A172 (cell line): ENCODE measurements at regions not wholly inside any gene's neighbourhood (a gene's known extent, or its start where the extent isn't known, plus 50 kb on each side); places are given as distances from the start of the nearest gene placed in this dataset.
A peak's percentile ranks its signal among the peaks of the same experiment; 100 is the strongest.

Experiments used
- DNase-seq: peaks from one replicate; pipeline ENCODE4 v3.0.0-alpha.2; 2015; ENCODE audit warnings: low spot score

DNA sequence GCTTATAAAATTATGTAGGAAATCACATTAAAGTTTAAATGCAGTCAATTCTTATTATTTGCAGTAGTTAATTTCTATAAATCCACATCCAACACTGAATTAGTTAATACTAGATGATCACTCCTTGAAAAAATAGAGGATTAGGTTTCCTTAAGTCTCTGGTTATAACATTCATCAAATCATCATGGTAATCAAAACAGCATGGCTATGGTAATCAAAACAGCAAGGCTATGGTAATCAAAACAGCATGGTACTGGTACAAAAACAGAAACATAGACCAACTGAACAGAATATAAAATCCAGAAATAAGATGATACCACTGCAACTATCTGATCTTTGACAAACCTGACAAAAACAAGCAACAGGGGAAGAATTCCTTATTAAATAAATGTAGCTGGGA is 814.6 kb upstream of the CCDC179 start:
- DNase-seq: no peak

DNA sequence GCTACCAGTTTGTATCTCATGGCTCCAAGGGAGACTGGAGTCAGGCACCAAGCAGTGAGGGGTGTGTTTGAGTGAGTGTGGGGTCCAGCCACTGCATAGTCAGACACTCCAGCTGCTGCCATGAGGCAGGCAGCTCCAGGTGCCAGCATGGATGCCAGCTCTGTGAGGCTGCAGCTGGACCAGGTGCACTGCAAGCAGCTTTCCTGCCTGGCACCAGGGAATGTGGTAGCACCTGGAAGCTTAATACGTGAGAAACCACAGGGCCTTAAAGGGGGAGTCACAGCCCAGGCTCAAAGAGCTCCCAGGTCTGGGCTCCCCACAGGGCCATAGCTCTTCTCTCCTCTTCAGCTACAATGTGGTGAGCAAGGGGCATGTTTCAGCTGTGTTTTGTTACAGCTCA is 817.8 kb upstream of the LUZP2 start:
- DNase-seq: no peak

DNA sequence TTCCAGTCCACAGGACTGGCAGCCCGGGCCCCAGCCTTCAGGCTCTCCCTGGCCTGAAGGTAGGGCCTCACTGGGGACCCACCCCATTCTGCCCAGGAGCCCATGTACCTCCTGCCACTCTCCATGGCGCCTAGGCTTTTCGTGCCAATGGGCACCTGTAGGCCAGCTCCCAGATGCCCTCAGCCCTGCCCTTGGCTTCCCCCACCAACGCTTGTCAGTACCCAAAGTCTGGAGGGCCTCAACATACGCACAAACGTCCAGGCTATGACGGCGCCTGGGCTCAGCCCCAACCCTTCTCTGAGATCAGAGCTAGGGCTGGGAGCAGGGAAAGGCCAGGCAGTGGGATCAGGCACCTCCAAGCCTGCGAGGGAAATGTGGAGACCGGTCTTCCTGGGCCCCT is 816.9 kb upstream of the LUZP2 start:
- DNase-seq: no peak

DNA sequence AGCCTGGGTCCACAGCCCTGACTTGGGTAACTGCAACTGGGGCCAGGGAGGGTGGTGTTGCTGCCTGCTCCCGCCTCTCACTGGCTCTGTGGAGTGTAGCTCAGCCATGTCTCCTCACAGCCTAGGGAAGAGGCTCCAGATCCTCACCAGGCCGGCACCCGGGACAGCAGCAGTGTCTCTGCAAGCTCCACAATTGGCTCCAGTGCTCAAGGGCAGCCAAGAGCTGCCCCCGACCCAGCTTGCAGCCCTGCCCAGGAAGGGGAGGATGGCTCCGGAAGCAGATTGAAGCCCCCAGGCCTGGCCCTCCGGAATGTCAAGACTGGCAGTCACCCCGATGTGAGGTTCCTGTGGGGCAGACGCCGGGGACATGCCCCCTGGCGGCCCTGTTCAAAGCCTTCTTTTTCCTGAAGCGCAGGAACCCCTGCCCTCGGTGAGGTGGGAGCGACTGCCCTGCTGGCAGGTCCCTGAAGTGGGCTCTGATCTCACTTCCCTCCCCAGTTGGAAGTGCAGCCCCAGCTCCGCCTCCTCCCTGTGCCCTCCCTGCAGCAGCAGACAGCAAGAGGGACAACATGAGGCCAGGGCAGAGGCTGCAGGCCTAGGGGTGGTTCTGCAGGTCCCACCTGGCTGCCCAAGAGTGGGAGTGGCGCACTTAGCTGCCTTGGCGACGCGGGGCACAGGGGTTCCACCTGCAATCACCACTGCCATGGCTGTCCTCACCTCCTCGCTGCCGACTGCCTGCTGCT is 816.2 kb upstream of the LUZP2 start:
- DNase-seq: no peak

DNA sequence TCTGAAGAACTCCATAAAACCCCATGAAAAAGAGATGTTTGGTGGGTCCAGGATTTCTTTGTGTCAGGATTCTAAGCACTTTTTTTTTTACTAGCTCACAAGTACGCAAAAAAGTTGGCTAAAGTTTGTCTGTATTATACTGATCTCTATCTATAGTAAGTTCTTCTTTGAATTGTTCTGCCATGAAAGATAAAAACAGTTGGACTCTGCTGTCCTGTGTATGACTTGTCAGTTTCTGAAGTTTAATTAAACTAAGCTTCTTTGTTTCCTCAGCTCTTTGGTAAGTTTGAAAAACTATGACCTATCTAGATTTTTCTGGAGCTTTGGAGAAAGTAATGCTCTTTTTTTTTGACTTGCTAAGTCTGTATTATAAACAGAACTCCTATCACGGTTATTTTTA is 812.2 kb upstream of the LUZP2 start:
- no peak for DNase-seq

DNA sequence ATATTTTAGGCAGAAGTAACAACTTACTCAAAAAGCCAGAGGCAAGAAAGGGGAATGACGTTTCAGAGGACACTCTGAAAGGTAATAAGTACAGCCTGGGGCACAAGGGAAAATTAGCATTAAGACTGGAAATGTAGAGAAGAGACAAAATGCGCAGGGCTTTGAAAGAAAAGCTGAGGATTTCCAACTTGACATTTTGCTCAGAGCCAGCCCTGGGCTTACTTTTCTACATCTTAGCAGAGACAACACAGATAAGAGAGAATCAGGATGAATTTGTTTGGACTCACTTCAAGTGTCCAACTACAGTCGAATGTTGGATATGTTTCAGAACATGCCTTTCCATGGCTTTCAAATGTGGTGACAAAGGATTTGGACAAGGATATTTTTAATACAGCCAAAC is 808.9 kb upstream of the LUZP2 start:
- no peak for DNase-seq

DNA sequence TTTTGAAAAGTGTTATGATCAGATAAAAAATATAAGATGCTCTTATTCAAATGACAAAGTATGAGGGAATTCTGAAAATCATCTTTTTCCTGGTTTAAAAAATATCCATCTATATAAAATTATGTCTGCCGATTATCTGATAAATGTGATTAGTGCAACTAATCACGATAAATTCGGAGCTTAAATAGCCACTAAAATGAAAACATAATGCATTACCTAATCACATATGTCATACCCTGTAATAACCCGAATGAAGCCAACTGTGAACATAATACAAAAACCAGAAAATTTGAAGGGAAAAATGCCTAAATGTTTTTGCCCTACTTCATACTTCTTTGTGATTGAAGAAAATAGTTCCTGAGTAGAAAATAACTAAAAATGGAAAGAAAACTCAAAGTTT is 808.4 kb upstream of the LUZP2 start:
- DNase-seq: no peak

DNA sequence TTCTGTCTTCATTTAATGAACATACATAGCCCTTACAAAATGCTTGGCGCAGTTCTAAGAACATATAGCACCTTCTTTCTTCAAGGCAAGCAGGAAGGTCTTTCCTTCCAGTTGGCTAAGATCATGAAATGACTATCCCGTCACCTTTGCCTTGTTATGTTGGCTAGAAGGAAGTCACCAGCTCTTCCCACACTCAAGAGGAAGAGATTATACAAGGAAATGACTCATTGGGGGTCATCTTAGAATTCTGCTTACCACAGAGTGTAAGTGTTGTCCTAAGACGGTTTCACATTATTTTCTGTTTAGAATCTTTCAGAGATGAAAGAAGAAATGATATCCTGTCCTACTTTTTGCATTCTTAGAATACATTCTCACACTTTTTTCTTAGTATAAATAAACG is 808.0 kb upstream of the LUZP2 start:
- peak; percentile 39 for DNase-seq

DNA sequence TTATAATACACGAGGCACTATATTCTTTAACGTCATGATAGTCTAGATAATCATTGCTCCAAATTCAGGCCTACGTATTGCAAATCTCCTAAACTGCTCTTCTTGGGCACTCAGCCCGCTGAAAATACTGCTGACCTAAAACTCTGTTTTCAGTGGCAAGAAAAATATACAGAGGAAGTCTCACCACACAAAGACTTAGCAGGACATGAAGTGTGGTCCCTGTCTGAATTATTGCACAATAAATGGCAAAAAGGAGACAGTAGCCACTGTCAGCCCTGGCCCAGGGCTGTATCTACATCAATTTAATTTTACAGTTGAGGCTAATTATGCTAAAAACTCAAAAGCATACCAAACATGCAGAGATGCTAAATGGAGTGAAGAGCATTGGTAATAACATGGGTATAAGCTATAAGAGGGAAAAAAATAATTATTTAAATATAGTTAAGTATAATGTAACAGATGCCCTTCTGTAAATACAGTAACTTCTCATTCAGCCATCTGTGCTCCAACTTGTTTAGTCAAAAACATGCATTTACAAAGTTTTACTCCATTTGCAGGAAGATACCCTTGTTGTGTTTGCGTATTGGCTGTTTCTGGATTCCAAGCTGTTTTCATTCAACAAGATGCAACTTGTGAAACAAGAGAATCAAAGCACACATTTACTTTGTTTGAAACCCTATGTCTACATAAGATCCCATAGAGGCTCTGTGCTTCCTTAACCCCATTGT is 800.0 kb upstream of the LUZP2 start:
- DNase-seq: no peak

DNA sequence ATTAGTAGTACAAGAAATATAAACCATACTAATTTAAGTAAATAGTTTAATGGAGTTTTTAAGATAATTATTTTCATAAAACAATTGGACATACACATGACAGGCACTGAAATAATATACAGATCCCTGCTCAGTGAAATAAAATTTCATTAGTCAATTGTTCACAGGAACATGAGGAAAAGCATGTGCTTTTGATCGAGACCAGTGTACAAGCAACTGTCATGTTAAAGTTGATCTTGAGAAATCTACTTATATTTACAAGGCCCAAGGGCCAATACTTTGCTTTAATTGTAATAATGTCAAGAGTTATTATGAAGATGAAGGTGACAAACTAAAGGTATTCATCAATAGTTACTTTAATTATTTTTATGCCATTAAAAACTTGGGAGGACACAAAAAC is 792.7 kb upstream of the LUZP2 start:
- DNase-seq: no peak

DNA sequence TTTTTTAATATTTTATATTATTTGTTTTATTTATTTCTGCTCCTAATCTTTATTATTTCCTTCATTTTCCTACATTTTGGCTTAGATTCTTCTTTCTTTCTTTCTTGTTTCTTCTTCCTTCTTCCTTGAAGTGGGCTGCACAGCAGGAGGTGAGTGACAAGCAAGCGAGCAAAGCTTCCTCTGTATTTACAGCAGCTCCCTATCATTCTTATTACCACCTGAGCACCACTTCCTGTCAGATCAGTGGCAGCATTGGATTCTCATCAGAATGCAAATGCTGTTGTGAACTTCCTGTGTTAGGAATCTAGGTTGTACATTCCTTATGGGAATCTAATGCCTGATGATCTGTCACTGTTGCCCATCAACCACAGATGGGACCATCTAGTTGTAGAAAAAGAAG is 784.9 kb upstream of the LUZP2 start:
- no peak for DNase-seq

DNA sequence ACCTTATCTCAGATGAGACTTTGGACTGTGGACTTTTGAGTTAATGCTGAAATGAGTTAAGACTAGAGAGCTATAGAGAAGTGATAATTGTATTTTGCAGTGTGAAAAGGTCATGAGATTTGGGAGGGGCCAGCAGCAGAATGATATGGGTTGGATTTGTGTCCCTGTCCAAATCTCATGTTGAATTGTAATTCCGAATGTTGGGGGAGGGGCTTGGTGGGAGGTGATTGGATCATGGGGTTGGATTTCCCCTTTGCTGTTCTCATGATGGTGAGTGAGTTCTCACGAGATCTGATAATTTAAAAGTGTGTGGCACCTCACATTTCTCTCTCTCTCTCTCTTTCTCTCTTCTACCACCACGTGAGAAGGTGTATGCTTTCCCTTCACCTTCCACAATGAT is 777.8 kb upstream of the LUZP2 start:
- DNase-seq: no peak

DNA sequence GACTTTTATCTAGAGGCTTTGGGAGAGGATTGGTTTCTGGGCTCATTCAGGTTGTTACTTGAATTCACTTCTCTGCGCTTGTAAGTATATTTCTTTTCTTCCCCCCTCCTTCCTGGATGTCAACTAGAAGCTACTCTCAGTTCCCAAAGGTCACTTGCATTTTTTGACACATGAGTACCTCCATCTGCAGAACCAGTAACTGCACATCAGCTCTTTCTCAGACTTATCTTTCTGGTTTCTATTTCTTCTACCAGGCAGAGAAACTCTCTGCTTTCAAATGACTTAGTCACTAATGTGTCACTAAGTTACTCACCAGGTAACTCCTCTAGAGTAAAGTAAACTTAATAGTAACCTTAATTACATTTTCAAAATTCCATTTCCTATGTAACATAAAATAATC is 773.0 kb upstream of the LUZP2 start:
- DNase-seq: no peak

DNA sequence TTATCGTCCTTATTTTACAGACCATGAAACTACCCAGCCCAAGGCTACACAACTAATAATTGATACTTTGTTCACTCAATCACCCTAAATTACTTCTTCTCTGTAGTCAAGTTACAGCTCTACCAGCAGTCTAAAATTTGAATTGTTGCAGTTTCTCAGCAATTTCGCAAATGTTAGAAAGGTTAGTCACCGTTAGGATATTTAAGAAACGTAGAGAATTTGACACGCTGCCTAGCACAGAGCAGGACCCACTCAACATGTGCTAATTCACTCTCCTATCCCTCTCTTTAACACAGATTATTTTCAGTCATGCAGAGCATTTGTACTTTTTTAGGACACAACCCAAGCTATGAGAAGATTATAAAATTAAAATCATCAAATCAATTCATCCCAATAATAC is 771.1 kb upstream of the LUZP2 start:
- DNase-seq: peak; percentile 46

DNA sequence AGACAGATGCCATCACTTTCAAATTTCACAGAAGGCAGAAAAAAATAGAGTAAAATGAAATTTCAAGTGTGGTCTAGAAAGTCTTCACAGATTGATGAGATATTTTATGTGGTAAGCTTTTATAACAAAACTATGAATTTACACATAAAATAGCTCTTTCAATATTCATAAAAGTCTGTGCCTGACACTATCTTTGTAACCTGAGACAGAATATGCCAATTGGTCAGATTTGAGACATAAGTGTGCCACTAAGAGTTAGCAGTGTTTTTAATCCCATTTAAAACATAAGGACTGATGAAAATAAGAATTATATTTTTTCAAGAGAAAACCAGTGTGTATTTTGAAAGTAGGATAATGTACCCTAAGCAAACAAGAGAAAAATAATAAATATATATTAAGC is 769.5 kb upstream of the LUZP2 start:
- DNase-seq: no peak

DNA sequence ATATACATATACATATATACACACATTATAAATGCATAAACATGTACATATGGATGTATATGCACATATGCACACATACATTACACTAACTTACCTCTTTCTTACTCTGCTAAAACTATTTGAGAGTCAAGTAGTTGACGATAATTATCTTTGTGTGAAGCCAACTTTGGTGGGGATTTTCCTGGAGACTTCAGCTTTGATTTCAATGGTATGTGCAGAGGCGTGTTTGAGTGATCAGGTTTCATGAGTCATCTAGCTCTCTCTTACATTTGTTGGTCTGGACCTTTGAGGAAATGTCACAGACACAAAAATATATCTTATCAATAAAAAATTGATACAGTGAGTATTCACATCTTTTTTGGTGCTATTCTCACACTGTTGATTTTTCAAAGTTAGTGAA is 769.1 kb upstream of the LUZP2 start:
- DNase-seq: peak; percentile 17

DNA sequence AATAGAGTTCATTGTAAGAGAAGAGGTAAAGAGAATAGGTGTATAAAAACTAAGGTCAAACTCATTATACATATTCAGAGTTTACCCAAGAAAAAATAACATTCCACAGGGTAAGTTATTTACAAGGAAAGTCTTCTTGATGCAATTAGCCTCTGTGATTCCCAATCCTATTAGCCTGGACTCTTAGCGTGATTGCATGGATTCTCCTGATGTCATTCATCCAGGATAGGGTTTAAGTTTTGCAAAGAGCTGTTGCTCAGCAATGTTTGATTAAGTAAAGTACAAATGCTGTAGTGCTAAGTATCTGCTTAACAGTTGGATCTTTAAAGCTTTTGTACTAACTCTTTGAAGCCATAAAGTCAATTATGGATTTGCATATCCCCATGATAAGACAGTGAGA is 767.8 kb upstream of the LUZP2 start:
- no peak for DNase-seq

DNA sequence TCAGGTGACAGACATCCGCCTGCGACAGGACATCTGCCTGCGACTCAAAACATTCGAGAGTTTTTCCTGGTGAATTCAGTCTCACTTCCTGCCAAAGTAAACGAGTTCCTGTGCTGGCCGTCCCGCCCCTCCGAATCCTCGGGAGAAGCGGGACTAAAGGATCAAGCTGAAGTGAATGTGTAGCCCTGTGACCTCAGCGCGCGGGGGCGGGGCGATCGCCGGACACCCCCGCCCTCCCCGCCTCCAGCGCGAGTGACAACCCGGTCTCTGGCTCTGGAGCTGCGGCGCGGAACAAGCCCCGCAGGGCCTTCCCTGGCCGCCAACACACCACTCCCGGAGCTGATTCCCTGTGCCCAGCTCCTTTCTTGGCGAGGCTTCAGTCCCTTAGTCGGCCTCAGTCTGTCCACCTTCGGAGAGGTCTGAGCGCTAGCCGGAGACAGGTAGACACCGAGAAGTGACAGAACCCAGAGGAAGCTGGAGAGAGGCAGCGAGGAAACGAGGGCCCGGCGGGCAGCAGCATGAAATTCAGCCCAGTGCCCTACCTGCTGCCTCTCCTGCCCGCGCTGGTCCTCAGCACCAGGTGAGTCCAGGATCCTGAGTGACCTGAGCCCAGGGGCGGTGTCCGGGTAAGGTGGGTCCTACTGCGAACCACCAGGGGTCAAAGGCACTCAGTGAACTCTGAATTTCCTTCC is 766.4 kb upstream of the LUZP2 start:
- no peak for DNase-seq

DNA sequence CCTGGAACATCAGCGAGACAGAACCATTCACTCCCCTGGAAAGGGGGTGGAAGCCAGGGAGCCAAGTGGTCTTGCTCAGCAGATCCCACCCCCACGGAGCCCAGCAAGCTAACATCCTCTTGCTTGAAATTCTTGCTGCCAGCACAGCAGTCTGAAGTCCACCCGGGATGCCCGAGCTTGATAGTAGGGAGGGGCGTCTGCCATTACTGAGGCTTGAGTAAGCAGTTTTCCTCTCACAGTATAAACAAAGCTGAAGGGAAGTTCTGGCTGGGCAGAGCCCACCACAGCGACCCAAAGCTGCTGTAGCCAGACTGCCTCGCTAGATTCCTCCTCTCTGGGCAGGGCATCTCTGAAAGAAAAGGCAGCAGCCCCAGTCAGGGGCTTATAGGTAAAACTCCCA is 764.8 kb upstream of the LUZP2 start:
- DNase-seq: no peak

DNA sequence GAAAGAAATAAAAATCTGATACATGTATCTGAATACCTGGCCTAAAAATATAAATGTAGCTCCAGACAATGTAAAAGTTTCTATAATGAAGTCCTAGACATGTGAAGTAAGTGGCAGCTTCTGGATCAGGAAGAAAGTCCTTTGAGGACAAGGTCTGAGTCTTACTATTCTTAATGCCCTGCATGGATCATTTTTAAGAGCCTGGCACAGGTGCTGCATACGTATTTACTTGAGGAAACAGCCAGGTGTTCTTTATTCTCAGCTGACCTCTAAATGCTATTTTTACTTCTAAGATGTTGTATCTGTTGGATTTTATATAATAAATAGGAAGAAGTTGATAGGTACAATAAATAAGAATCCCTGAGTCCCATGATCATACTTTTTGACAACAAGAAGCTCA is 750.0 kb upstream of the LUZP2 start:
- DNase-seq: no peak

DNA sequence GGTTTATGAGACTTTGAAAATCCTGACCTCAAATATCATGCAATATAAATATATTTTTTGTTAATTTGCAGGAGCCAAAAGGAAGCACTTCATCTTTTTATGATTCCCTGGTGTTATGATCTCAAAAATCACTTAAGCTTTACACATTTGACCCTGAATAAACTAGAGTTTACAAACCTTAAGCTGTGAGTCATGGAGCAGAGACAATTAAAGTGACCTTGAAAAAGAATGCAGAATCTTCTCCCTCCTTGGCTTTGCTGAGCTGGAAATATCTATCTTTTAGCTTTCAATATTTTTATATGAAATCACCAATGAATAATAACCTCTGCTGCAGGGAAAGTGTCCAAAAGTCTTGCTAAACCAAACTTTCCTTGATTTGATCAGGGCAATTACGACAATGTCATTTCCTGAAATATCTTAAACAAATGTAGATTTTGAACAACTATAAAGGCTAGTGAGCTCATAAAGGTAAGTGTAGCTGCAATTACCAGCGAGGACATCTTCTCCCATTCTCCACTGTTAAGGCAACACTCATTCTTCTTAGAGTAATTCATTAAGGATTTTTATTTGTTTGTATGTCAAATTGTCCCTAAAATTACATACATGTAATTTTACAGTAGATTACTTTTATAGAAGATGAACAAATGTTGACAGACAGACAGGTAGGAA is 747.0 kb upstream of the LUZP2 start:
- no peak for DNase-seq

DNA sequence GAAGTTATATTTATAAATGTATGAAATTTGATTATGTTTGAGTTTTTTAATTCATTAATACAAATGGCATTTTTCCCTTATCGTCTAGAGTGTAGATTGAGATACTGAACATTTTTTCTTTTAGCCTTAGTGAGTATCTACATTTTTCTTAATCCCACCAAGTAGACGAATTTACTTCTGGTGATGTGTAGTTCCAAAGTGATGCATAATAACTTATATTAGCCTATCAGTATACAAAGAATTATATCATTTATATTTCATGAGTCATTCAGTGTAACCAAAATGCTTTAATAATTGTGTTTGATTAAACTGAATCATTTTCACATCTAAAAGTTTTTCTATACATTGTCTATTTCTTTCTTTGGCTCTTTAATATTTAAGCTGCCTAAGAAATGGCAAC is 745.6 kb upstream of the LUZP2 start:
- DNase-seq: no peak

DNA sequence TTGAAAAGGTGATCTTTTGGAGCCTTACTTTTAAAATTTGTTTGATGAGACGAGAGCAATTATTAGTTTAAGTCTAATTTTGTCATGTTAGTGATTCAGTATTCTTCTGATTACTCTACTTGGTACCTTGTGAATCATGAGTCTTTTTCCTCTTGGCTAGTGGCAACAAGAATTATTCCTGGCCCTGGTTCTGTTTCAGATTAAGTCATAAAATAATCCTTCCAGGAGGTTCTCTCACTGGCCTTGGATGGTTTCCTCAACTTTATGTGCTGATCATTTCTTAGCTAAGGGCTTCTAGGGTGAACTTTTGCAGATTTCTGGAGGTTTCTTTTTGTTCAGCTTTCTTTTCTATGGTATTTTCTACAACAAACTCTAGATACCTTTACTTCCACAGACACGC is 741.8 kb upstream of the LUZP2 start:
- DNase-seq: no peak
